Mesenchymal stem cell (in vitro differentiated cells and primary cell): ENCODE measurements at regions not wholly inside any gene's neighbourhood (a gene's known extent, or its start where the extent isn't known, plus 50 kb on each side); places are given as distances from the start of the nearest gene placed in this dataset.

ENCODE experiments used
- DNase-seq: peaks from one replicate; pipeline ENCODE4 v3.0.0-alpha.2; 2013
- H2AFZ ChIP-seq: one replicate; pipeline ENCODE4 v1.6.1; 2013; ENCODE audit warnings: low read depth, mild to moderate bottlenecking, control low read depth, inconsistent platforms, low read length, moderate library complexity
- H2AK5ac ChIP-seq: 2 replicates; pipeline ENCODE4 v1.6.1; 2013; ENCODE audit warnings: low read length, moderate library complexity, mild to moderate bottlenecking, inconsistent platforms; ENCODE audit not compliant: severe bottlenecking
- H2BK120ac ChIP-seq: one replicate; pipeline ENCODE4 v1.6.1; 2013; ENCODE audit warnings: low read depth, mild to moderate bottlenecking, inconsistent platforms, low read length, moderate library complexity
- H2BK12ac ChIP-seq, 2 experiments: one replicate each; pipeline ENCODE4 v1.6.1; 2013; ENCODE audit warnings: inconsistent platforms in 2 of 2, low read length in 2 of 2, mild to moderate bottlenecking in 2 of 2, moderate library complexity in 2 of 2, control low read depth in 1 of 2
- H2BK15ac ChIP-seq: one replicate; pipeline ENCODE4 v1.6.1; 2013; ENCODE audit warnings: mild to moderate bottlenecking, low read depth, inconsistent platforms; ENCODE audit not compliant: poor library complexity, severe bottlenecking
- H2BK5ac ChIP-seq: 2 replicates; pipeline ENCODE4 v1.6.1; 2013; ENCODE audit warnings: low read depth, mild to moderate bottlenecking, low read length, control low read depth, inconsistent platforms; ENCODE audit not compliant: poor library complexity, severe bottlenecking
- H3K14ac ChIP-seq, 2 experiments: one replicate each; pipeline ENCODE4 v1.6.1; 2013; ENCODE audit warnings: inconsistent platforms in 2 of 2, low read length in 2 of 2, control low read depth in 1 of 2, mild to moderate bottlenecking in 1 of 2, moderate library complexity in 1 of 2
- H3K18ac ChIP-seq, 2 experiments: one replicate each; pipeline ENCODE4 v1.6.1; 2013; ENCODE audit warnings: inconsistent platforms in 2 of 2, low read length in 2 of 2, control low read depth in 1 of 2, low read depth in 1 of 2, mild to moderate bottlenecking in 1 of 2
- H3K23ac ChIP-seq, 2 experiments: one replicate each; pipeline ENCODE4 v1.6.1; 2013; ENCODE audit warnings: inconsistent platforms in 2 of 2, low read length in 2 of 2, mild to moderate bottlenecking in 2 of 2, moderate library complexity in 2 of 2, control low read depth in 1 of 2
- H3K27ac ChIP-seq: 2 replicates; pipeline ENCODE4 v1.5.1; 2013; ENCODE audit warnings: mild to moderate bottlenecking, moderate library complexity, low read length, control low read depth, inconsistent platforms; ENCODE audit not compliant: poor library complexity, severe bottlenecking
- H3K27me3 ChIP-seq, 2 experiments: 2 replicates each; pipeline versions ENCODE4 v1.6.1 to v1.7.0; 2013; ENCODE audit warnings: low read length in 2 of 2, mild to moderate bottlenecking in 2 of 2, moderate library complexity in 2 of 2, control low read depth in 1 of 2, inconsistent platforms in 1 of 2; ENCODE audit not compliant: control insufficient read depth in 1 of 2, insufficient read depth in 1 of 2
- H3K36me3 ChIP-seq, 2 experiments: 2 replicates each; pipeline versions ENCODE4 v1.6.1 to v1.7.0; 2013; ENCODE audit warnings: low read length in 2 of 2, control low read depth in 1 of 2, inconsistent platforms in 1 of 2, low read depth in 1 of 2, mild to moderate bottlenecking in 1 of 2; ENCODE audit not compliant: insufficient read depth in 2 of 2, control insufficient read depth in 1 of 2
- H3K4ac ChIP-seq, 2 experiments: one replicate each; pipeline ENCODE4 v1.6.1; 2013; ENCODE audit warnings: inconsistent platforms in 2 of 2, low read length in 2 of 2, mild to moderate bottlenecking in 2 of 2, moderate library complexity in 2 of 2, control low read depth in 1 of 2, low read depth in 1 of 2
- H3K4me1 ChIP-seq: 2 replicates; pipeline ENCODE4 v1.6.1; 2013; ENCODE audit warnings: low read depth, low read length, control low read depth; ENCODE audit not compliant: control insufficient read depth, insufficient read depth
- H3K4me2 ChIP-seq: 2 replicates; pipeline ENCODE4 v1.6.1; 2013; ENCODE audit warnings: low read length, mild to moderate bottlenecking, inconsistent platforms; ENCODE audit not compliant: poor library complexity, severe bottlenecking
- H3K4me3 ChIP-seq, 2 experiments: 2 replicates each; pipeline versions ENCODE4 v1.5.1 to v1.7.0; 2013; ENCODE audit warnings: low read length in 2 of 2, mild to moderate bottlenecking in 2 of 2, control low read depth in 1 of 2, low read depth in 1 of 2; ENCODE audit not compliant: insufficient read depth in 1 of 2
- H3K79me1 ChIP-seq: replicated peaks from 2 replicates; pipeline ENCODE4 v1.6.1; 2013; ENCODE audit warnings: mild to moderate bottlenecking, control low read depth, low read length, inconsistent platforms; ENCODE audit not compliant: poor library complexity, severe bottlenecking
- H3K9ac ChIP-seq: 2 replicates; pipeline ENCODE4 v1.7.0; 2013; ENCODE audit warnings: mild to moderate bottlenecking, low read length, moderate library complexity
- H3K9me3 ChIP-seq: 2 replicates; pipeline ENCODE4 v1.7.0; 2013; ENCODE audit warnings: mild to moderate bottlenecking, low read length; ENCODE audit not compliant: control insufficient read depth
- H4K8ac ChIP-seq: one replicate; pipeline ENCODE4 v1.6.1; 2013; ENCODE audit warnings: inconsistent platforms, mild to moderate bottlenecking, low read length, moderate library complexity
- H4K91ac ChIP-seq: one replicate; pipeline ENCODE4 v1.6.1; 2013; ENCODE audit warnings: mild to moderate bottlenecking, low read length, inconsistent platforms
- WGBS: methylation state at CpG from one replicate; pipeline ENCODE4 v1.1.7; 2013; ENCODE audit warnings: mixed read lengths; 5-methylcytosine and 5-hydroxymethylcytosine counted together

DNA sequence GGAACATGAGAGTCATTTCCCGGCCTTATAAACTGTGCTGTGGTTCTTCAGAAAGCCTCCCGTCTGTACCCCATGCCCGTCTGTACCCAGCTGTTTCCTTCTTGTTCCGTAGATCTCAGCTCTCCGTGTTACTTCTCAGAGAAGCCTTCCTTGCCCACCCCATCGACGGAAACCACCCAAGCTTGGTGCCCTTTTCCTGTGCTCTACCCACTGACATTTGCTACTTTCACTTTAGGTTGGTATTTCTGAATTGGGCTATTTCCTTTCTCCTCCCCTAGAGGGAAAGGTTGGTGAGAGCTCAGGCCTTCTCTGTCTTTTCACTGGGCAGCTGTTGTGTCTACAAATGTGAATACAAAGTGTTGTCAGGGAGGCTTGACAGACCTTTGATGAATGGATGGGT, 764.5 kb upstream of the ADAMTS16 start:
- H3K36me3 ChIP-seq, result no peaks in the 10 kb centered on the region
- H3K4me1 ChIP-seq, result no peaks in the 10 kb centered on the region
- no peak overlapping the region for H2BK5ac ChIP-seq
- no peak overlapping the region for H2BK12ac ChIP-seq
- no peaks in the 10 kb centered on the region for H3K27me3 ChIP-seq
- H4K8ac ChIP-seq, result no peak overlapping the region
- no peak overlapping the region for H2BK120ac ChIP-seq
- no peak overlapping the region for H3K9ac ChIP-seq
- 81% methylated on average over 7 of the region's 7 CpGs for WGBS
- no peak overlapping the region for H2AK5ac ChIP-seq
- no peak for DNase-seq
- no peak overlapping the region for H3K4me3 ChIP-seq
- no peak overlapping the region for H2AFZ ChIP-seq
- H3K18ac ChIP-seq, result no peak overlapping the region
- H4K91ac ChIP-seq, result no peak overlapping the region
- no peak overlapping the region for H3K14ac ChIP-seq
- H3K4me2 ChIP-seq, result no peak overlapping the region
- no peak overlapping the region for H3K4ac ChIP-seq
- H3K23ac ChIP-seq, result no peak overlapping the region
- no peak overlapping the region for H3K27ac ChIP-seq
- H3K79me1 ChIP-seq, result no peaks in the 10 kb centered on the region
- no peak overlapping the region for H2BK15ac ChIP-seq
- no peaks in the 10 kb centered on the region for H3K9me3 ChIP-seq

DNA sequence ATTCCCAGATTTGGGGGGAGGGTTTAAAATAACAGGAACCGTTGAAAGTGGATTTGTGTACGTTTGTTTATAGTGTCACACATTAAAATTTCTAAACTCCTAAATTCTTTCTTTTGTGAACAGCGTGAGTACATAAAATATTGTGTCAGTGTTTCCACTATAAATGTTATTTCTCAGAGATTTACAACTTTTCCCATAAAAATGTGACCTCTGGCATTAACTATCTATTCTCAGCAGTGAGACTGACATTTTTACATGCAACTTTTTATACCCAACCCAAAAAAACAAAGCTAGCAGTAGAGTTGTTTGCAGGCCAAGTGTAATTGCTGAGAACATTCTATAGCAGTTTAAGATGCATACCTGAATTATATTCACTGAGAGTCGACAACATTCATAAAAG, 757.0 kb upstream of the ADAMTS16 start:
- H2AK5ac ChIP-seq, result no peak overlapping the region
- no peak overlapping the region for H4K8ac ChIP-seq
- no peak overlapping the region for H2BK15ac ChIP-seq
- H3K4me2 ChIP-seq, result no peak overlapping the region
- no peak overlapping the region for H4K91ac ChIP-seq
- H2AFZ ChIP-seq, result no peak overlapping the region
- no peaks in the 10 kb centered on the region for H3K79me1 ChIP-seq
- no peak overlapping the region for H2BK12ac ChIP-seq
- no peaks in the 10 kb centered on the region for H3K27me3 ChIP-seq
- no CpG with 5 or more reads among the region's 4 CpGs for WGBS
- H3K4me3 ChIP-seq, result no peak overlapping the region
- H3K4ac ChIP-seq, result no peak overlapping the region
- no peak overlapping the region for H2BK120ac ChIP-seq
- no peaks in the 10 kb centered on the region for H3K4me1 ChIP-seq
- no peak overlapping the region for H3K23ac ChIP-seq
- no peak overlapping the region for H3K9ac ChIP-seq
- H3K18ac ChIP-seq, result no peak overlapping the region
- H3K27ac ChIP-seq, result no peak overlapping the region
- no peaks in the 10 kb centered on the region for H3K9me3 ChIP-seq
- H2BK5ac ChIP-seq, result no peak overlapping the region
- DNase-seq, result no peak
- no peak overlapping the region for H3K14ac ChIP-seq
- H3K36me3 ChIP-seq, result no peaks in the 10 kb centered on the region

DNA sequence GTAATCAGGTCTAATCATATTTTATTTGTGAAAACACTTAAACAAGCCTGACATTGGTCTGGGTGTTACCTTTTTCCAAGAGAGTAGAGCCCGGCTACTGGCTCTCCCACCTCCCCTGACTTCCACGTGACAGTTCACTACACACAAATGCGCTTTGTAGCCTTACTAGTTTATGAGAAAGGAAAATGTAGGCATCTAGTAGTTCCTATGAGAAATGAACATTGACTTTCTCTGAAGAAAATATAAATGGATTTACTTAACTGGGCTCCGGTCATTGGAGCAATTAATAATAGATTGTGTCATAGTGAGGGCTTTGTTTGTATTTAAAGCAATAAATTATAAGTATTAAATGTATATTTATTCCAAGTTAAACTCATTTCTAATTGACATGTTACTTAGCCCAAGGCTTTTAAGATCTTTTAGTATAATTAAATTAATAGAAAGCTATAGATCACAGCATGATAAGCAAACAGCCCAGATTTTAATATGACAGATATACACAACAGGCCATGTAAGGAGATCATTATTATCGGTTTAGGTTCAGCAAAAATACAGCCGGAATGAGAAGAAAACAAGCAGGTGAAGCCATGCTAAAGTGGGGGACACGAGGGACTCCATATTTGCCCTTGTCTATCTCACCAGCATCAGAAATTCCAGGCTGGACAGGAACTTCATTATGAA, 756.5 kb upstream of the ADAMTS16 start:
- H2BK5ac ChIP-seq, result no peak overlapping the region
- H3K4me3 ChIP-seq, result no peak overlapping the region
- no peak overlapping the region for H4K91ac ChIP-seq
- H3K36me3 ChIP-seq, result no peaks in the 10 kb centered on the region
- no peak overlapping the region for H4K8ac ChIP-seq
- 75% methylated on average over 6 of the region's 7 CpGs for WGBS
- no peak overlapping the region for H3K18ac ChIP-seq
- no peak overlapping the region for H3K27ac ChIP-seq
- no peak overlapping the region for H2AFZ ChIP-seq
- no peak overlapping the region for H3K4me2 ChIP-seq
- no peak for DNase-seq
- H2BK120ac ChIP-seq, result no peak overlapping the region
- no peak overlapping the region for H2BK12ac ChIP-seq
- H3K14ac ChIP-seq, result no peak overlapping the region
- no peaks in the 10 kb centered on the region for H3K9me3 ChIP-seq
- no peak overlapping the region for H3K23ac ChIP-seq
- H3K79me1 ChIP-seq, result no peaks in the 10 kb centered on the region
- H3K9ac ChIP-seq, result no peak overlapping the region
- no peaks in the 10 kb centered on the region for H3K4me1 ChIP-seq
- no peak overlapping the region for H2BK15ac ChIP-seq
- H2AK5ac ChIP-seq, result no peak overlapping the region
- no peaks in the 10 kb centered on the region for H3K27me3 ChIP-seq
- no peak overlapping the region for H3K4ac ChIP-seq

DNA sequence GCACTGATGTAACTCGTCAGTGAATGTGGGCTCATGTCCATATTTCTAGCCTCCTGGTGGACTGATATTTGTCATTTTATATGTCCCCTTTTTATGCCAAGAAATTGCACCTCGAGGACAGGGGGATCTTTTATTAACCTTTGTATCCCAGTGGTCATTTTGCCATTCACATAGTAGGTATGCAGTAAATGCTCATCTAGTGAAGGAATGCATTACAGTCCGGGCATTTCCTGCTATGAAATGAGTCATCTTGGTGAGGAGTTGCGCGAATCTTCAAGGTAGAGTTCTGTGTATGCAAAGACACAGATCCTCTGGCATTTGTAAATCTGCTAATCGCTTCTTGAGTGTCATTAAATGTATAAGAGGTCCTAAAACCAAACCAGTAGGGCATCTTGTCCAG, 755.5 kb upstream of the ADAMTS16 start:
- H2BK12ac ChIP-seq, result no peak overlapping the region
- no peak overlapping the region for H3K27ac ChIP-seq
- H3K79me1 ChIP-seq, result no peaks in the 10 kb centered on the region
- H3K4me2 ChIP-seq, result no peak overlapping the region
- no peak overlapping the region for H3K23ac ChIP-seq
- H2BK120ac ChIP-seq, result no peak overlapping the region
- H2AK5ac ChIP-seq, result no peak overlapping the region
- no peak overlapping the region for H3K14ac ChIP-seq
- H4K91ac ChIP-seq, result no peak overlapping the region
- no peak overlapping the region for H3K18ac ChIP-seq
- no peak for DNase-seq
- no peak overlapping the region for H3K4me3 ChIP-seq
- peaks cover 3% of the 10 kb centered on the region for H3K9me3 ChIP-seq
- no peak overlapping the region for H2AFZ ChIP-seq
- H3K4ac ChIP-seq, result no peak overlapping the region
- H3K27me3 ChIP-seq, result no peaks in the 10 kb centered on the region
- no peak overlapping the region for H4K8ac ChIP-seq
- H3K9ac ChIP-seq, result no peak overlapping the region
- no peaks in the 10 kb centered on the region for H3K4me1 ChIP-seq
- H3K36me3 ChIP-seq, result no peaks in the 10 kb centered on the region
- H2BK15ac ChIP-seq, result no peak overlapping the region
- no peak overlapping the region for H2BK5ac ChIP-seq
- WGBS, result 74% methylated on average over 4 of the region's 6 CpGs
